Ishikawa (cell line): ENCODE measurements at regions not wholly inside any gene's neighbourhood (a gene's known extent, or its start where the extent isn't known, plus 50 kb on each side); places are given as distances from the start of the nearest gene placed in this dataset.

Experiments used
- CEBPB ChIP-seq: IDR thresholded peaks from 2 replicates; pipeline ENCODE4 v1.6.1; 2012
- CREB1 ChIP-seq: IDR thresholded peaks from 2 replicates; pipeline ENCODE4 v1.6.1; 2012; ENCODE audit warnings: low read depth
- EGR1 ChIP-seq: IDR thresholded peaks from 2 replicates; pipeline ENCODE4 v1.6.1; 2012
- EP300 ChIP-seq: IDR thresholded peaks from 2 replicates; pipeline ENCODE4 v1.6.1; 2012; ENCODE audit warnings: borderline replicate concordance
- FOXM1 ChIP-seq: IDR thresholded peaks from 2 replicates; pipeline ENCODE4 v1.6.1; 2012; ENCODE audit warnings: low read depth, borderline replicate concordance
- NFIC ChIP-seq: IDR thresholded peaks from 2 replicates; pipeline ENCODE4 v1.6.1; 2012
- RAD21 ChIP-seq: IDR thresholded peaks from 2 replicates; pipeline ENCODE4 v1.6.1; 2012; ENCODE audit warnings: low read depth
- TAF1 ChIP-seq: IDR thresholded peaks from 2 replicates; pipeline ENCODE4 v1.6.1; 2012; ENCODE audit warnings: low read depth, mild to moderate bottlenecking
- TCF12 ChIP-seq: IDR thresholded peaks from 2 replicates; pipeline ENCODE4 v1.6.1; 2012; ENCODE audit warnings: low read depth
- TEAD4 ChIP-seq: IDR thresholded peaks from 2 replicates; pipeline ENCODE4 v1.6.1; 2012
- YY1 ChIP-seq: IDR thresholded peaks from 2 replicates; pipeline ENCODE4 v1.6.1; 2012; ENCODE audit warnings: low read depth
- ZBTB7A ChIP-seq: IDR thresholded peaks from 2 replicates; pipeline ENCODE4 v1.6.1; 2012; ENCODE audit warnings: low read depth
- TF ChIP-seq, protein P1 (sequence below): IDR thresholded peaks from 2 replicates; pipeline ENCODE4 v1.6.1; 2012; ENCODE audit warnings: low read depth, mild to moderate bottlenecking
- TF ChIP-seq, protein P2 (sequence below): IDR thresholded peaks from 2 replicates; pipeline ENCODE4 v1.6.1; 2012
- TF ChIP-seq, protein P3 (sequence below): IDR thresholded peaks from 2 replicates; pipeline ENCODE4 v1.6.1; 2012

DNA sequence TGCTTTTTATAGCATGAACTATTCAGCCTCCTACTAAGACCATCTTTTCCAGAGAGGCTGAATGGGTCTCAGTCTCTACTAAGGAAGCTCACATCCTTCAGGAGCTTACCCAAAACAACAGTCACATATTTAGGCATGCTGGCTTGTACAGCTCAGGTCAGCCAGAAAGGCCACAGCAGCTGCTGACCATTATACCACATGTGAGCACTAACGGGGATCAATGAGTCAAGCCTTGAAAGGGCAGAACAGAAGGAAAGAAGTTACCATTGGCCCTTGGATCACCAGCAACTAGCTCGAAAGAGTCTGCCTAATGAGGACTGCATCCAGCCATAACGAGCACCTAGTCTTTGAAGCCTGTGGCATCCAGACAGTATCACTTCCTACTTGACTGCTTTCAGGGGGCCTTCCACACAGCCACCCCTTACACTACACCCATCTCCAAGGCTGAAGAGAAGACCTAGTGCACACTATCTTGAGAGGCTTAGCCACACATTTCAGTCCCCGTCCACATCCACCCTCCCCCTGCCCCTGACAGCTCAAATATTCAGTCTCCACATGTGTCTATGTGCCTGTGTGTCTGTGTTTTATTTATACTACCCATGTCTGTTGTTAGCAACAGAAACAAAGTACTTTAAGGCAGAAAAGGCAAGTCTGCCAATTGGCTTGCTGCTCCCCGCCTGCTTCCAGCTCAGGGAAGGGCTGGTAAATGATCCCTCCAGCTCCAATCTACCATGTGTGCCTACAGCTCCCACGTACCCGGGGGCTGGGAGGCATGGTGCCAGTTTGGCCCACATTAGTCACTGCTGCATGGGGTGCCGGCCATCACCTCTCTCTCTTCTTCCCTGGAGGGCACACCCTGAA lies 95.5 kb downstream of the RPL27A start:
- TF ChIP-seq, protein P1, sequence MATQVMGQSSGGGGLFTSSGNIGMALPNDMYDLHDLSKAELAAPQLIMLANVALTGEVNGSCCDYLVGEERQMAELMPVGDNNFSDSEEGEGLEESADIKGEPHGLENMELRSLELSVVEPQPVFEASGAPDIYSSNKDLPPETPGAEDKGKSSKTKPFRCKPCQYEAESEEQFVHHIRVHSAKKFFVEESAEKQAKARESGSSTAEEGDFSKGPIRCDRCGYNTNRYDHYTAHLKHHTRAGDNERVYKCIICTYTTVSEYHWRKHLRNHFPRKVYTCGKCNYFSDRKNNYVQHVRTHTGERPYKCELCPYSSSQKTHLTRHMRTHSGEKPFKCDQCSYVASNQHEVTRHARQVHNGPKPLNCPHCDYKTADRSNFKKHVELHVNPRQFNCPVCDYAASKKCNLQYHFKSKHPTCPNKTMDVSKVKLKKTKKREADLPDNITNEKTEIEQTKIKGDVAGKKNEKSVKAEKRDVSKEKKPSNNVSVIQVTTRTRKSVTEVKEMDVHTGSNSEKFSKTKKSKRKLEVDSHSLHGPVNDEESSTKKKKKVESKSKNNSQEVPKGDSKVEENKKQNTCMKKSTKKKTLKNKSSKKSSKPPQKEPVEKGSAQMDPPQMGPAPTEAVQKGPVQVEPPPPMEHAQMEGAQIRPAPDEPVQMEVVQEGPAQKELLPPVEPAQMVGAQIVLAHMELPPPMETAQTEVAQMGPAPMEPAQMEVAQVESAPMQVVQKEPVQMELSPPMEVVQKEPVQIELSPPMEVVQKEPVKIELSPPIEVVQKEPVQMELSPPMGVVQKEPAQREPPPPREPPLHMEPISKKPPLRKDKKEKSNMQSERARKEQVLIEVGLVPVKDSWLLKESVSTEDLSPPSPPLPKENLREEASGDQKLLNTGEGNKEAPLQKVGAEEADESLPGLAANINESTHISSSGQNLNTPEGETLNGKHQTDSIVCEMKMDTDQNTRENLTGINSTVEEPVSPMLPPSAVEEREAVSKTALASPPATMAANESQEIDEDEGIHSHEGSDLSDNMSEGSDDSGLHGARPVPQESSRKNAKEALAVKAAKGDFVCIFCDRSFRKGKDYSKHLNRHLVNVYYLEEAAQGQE: no peak
- no peak for TF ChIP-seq TEAD4
- TF ChIP-seq YY1: no peak
- no peak for TF ChIP-seq RAD21
- TF ChIP-seq ZBTB7A: no peak
- no peak for TF ChIP-seq CEBPB
- TF ChIP-seq NFIC: no peak

DNA sequence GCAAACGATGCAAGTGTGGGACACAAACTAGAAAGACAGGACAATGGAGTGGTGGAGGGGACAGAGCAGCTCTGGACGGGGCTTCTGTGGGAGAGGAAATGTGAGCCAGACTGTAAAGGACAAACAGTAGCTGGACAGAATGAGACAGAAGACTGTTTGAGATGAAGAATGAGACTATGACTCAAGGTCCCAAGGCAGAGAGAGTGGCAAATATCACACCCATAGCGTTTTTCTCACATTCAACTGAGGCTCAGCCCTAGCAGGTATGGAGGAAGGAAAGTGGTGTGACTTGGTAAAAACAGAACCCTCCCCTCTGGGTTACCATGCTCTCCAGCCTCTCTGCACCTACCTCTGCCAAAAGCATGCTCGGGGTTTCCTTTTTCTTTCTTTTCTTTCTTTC lies 96.5 kb downstream of the RPL27A start:
- TF ChIP-seq FOXM1 (no peak), CREB1 (no peak), NFIC (no peak), TEAD4 (no peak), CEBPB (no peak), TCF12 (no peak), TAF1 (no peak), EGR1 (no peak), RAD21 (no peak), EP300 (no peak)
- TF ChIP-seq, protein P1: no peak
- TF ChIP-seq, protein P2, sequence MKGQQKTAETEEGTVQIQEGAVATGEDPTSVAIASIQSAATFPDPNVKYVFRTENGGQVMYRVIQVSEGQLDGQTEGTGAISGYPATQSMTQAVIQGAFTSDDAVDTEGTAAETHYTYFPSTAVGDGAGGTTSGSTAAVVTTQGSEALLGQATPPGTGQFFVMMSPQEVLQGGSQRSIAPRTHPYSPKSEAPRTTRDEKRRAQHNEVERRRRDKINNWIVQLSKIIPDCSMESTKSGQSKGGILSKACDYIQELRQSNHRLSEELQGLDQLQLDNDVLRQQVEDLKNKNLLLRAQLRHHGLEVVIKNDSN: no peak

DNA sequence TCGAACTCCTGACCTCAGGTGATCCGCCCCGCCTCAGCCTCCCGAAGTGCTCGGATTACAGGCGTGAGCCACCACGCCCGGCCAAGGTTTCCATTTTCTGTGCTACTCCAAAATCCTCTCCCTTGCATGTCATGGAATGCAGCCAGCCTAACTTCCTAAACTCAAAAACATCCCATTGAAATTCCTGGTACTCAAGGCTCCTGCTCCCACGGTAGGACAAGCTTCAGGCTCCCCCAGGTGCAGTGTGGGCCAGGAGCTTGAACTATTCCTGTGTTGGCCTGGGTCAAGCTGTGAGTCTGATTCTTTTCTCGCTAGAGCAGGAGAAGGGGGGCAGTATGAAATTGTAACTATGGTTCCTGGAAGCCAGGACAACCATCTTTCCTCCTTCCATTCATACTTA lies 97.1 kb downstream of the RPL27A start:
- TF ChIP-seq TCF12 (no peak), RAD21 (no peak), NFIC (no peak), EP300 (no peak), YY1 (no peak), EGR1 (no peak), ZBTB7A (no peak), TAF1 (no peak), TEAD4 (no peak), CEBPB (no peak)
- TF ChIP-seq, protein P3, sequence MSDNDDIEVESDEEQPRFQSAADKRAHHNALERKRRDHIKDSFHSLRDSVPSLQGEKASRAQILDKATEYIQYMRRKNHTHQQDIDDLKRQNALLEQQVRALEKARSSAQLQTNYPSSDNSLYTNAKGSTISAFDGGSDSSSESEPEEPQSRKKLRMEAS: no peak
- TF ChIP-seq, protein P2: no peak
- TF ChIP-seq, protein P1: no peak

DNA sequence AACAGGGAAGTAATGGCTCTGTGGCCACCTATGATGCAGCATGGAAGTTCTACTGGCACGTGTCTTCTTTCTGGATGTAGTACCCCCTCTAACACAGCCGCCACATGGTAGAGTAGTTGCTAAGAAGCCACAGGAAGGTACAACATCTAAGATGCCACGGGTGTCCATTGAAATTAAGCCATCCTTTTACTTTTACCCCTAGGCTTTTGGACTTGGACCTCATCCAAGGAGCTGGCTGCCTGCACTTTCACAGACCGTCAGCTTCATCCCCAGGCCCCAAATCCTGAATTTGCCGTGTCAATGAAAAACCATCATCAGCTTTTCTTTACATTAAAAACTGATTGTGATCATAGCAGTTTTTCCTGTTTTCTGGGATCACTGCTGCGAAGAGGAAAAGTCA lies 102.4 kb downstream of the RPL27A start:
- TF ChIP-seq RAD21 (no peak), EP300 (no peak), CREB1 (no peak), NFIC (no peak), ZBTB7A (no peak), EGR1 (no peak), TAF1 (no peak), TEAD4 (no peak), CEBPB (no peak), YY1 (no peak), FOXM1 (no peak), TCF12 (no peak)
- TF ChIP-seq, protein P2: no peak
- TF ChIP-seq, protein P1: no peak
- TF ChIP-seq, protein P3: no peak
